ENCODE measurements at regions not wholly inside any gene's neighbourhood (a gene's known extent, or its start where the extent isn't known, plus 50 kb on each side); places are given as distances from the start of the nearest gene placed in this dataset.

GRCh38 chr16:9191274-9191850 lies 99.9 kb downstream of the HAPSTR1 start:
- H3K9me3 ChIP-seq = no peaks in the 10 kb centered on the region
- H3K36me3 ChIP-seq (ENCODE audit: low read depth) = no peaks in the 10 kb centered on the region
- intact Hi-C loops (cut with DNase I, micrococcal nuclease) = no loop called here
- H3K4me3 ChIP-seq = no peak overlapping the region
- no peaks in the 10 kb centered on the region for H3K4me1 ChIP-seq (ENCODE audit: low read depth)
- no peak for DNase-seq
- ATAC-seq = no peak
- TF ChIP-seq CTCF (IDR thresholded peaks at IDR 0.05) = no peak

- no peak for TF ChIP-seq CTCF (IDR thresholded peaks at IDR 0.05)
- H3K36me3 ChIP-seq (ENCODE audit: low read depth) = no peaks in the 10 kb centered on the region
- no peaks in the 10 kb centered on the region for H3K4me1 ChIP-seq (ENCODE audit: low read depth)
- H3K9me3 ChIP-seq = no peaks in the 10 kb centered on the region
- ATAC-seq = no peak
- intact Hi-C loops (cut with DNase I, micrococcal nuclease) = no loop called here
- H3K4me3 ChIP-seq = no peak overlapping the region
- no peak for DNase-seq
These were observed 101.3 kb downstream of the HAPSTR1 start for GRCh38 chr16:9192746-9193145.

- Histone ChIP-seq H3K36me3 (ENCODE audit: low read depth) (no peaks in the 10 kb centered on the region), H3K4me1 (ENCODE audit: low read depth) (no peaks in the 10 kb centered on the region), H3K4me3 (no peak overlapping the region), H3K9me3 (no peaks in the 10 kb centered on the region)
- TF ChIP-seq CTCF (IDR thresholded peaks at IDR 0.05) = no peak
- ATAC-seq (no peak), DNase-seq (no peak)
- intact Hi-C loops (cut with DNase I, micrococcal nuclease) = no loop called here
These were observed 103.8 kb downstream of the HAPSTR1 start for GRCh38 chr16:9195287-9195686.

- ATAC-seq (no peak), DNase-seq (no peak)
- no peaks in the 10 kb centered on the region for H3K4me1 ChIP-seq (ENCODE audit: low read depth)
- intact Hi-C loops (cut with DNase I, micrococcal nuclease) = no loop called here
- H3K4me3 ChIP-seq = no peak overlapping the region
- H3K36me3 ChIP-seq (ENCODE audit: low read depth) = no peaks in the 10 kb centered on the region
- no peaks in the 10 kb centered on the region for H3K9me3 ChIP-seq
- no peak for TF ChIP-seq CTCF (IDR thresholded peaks at IDR 0.05)
These were observed 106.7 kb downstream of the HAPSTR1 start for GRCh38 chr16:9197957-9198661.

GRCh38 chr16:9199311-9199710 lies 107.9 kb downstream of the HAPSTR1 start:
- H3K4me3 ChIP-seq = no peak overlapping the region
- intact Hi-C loops (cut with DNase I, micrococcal nuclease) = no loop called here
- no peak for TF ChIP-seq CTCF (IDR thresholded peaks at IDR 0.05)
- no peaks in the 10 kb centered on the region for H3K4me1 ChIP-seq (ENCODE audit: low read depth)
- H3K36me3 ChIP-seq (ENCODE audit: low read depth) = no peaks in the 10 kb centered on the region
- ATAC-seq (no peak), DNase-seq (no peak)
- no peaks in the 10 kb centered on the region for H3K9me3 ChIP-seq

All from mucosa of descending colon (tissue), 3 donors.